Panc1 (cell line): ENCODE measurements at regions not wholly inside any gene's neighbourhood (a gene's known extent, or its start where the extent isn't known, plus 50 kb on each side); places are given as distances from the start of the nearest gene placed in this dataset.

Experiments
- ATAC-seq: fragments of 200-7000 bp; cut with Tn5 transposase; 2 replicates; pipeline ENCODE4 v1.9.1; 2020; ENCODE audit warnings: mild to moderate bottlenecking, moderate library complexity
- BruUV-seq: library from RNA; stranded (reverse); fragments of 400-500 nt; replicated peaks from 2 replicates; lab custom pipeline; 2021; lab: Mats Ljungman, UMichigan
- CTCF ChIA-PET: fragments of 300-600 bp; sonication (Branson Sonifier 250); formaldehyde crosslinking; loops from one replicate; lab custom pipeline; 2022; ENCODE audit warnings: antibody characterized with exemption; lab: Charles Lee
- POLR2A ChIA-PET: fragments of 300-600 bp; sonication (Branson Sonifier 250); formaldehyde crosslinking; loops from one replicate; lab custom pipeline; 2022; ENCODE audit warnings: antibody characterized with exemption; lab: Charles Lee
- DNase-seq: peaks from one replicate; pipeline ENCODE4 v3.0.0-alpha.2; 2010; ENCODE audit warnings: low read depth, low spot score
- H3K27ac ChIP-seq: 2 replicates; pipeline ENCODE4 v1.5.1; 2011; ENCODE audit warnings: mild to moderate bottlenecking, low read length, inconsistent platforms
- H3K27me3 ChIP-seq: fragments of 200-500 bp; sonication (Bioruptor generic); 2 replicates; pipeline ENCODE4 v1.6.0; 2014; ENCODE audit warnings: low read length, inconsistent platforms; ENCODE audit not compliant: control insufficient read depth, insufficient read depth
- H3K36me3 ChIP-seq: fragments of 200-500 bp; sonication (Bioruptor generic); 2 replicates; pipeline ENCODE4 v1.5.1; 2014; ENCODE audit warnings: inconsistent platforms, mild to moderate bottlenecking, low read length, moderate library complexity; ENCODE audit not compliant: control insufficient read depth, insufficient read depth
- H3K4me1 ChIP-seq: 2 replicates; pipeline ENCODE4 v1.5.1; 2011; ENCODE audit warnings: inconsistent platforms, mild to moderate bottlenecking, low read length, moderate library complexity; ENCODE audit not compliant: control insufficient read depth, insufficient read depth
- H3K4me3 ChIP-seq, 2 experiments: 2 replicates each; pipeline ENCODE4 v1.5.1; 2011 to 2012; ENCODE audit warnings: low read depth in 2 of 2, low read length in 2 of 2, mild to moderate bottlenecking in 2 of 2, inconsistent platforms in 1 of 2, moderate library complexity in 1 of 2
- H3K9me3 ChIP-seq: fragments of 200-500 bp; sonication (Bioruptor generic); 2 replicates; pipeline ENCODE4 v1.5.1; 2014; ENCODE audit warnings: low read depth, mild to moderate bottlenecking, inconsistent platforms, low read length, moderate library complexity; ENCODE audit not compliant: control insufficient read depth, insufficient read depth
- POLR2AphosphoS5 ChIP-seq: IDR thresholded peaks from 2 replicates; pipeline ENCODE4 v1.6.1; 2012; ENCODE audit warnings: mild to moderate bottlenecking, low read depth, low read length, moderate library complexity
- SIN3A ChIP-seq: IDR thresholded peaks from 2 replicates; pipeline ENCODE4 v1.6.1; 2012; ENCODE audit warnings: low read depth, mild to moderate bottlenecking, low read length, moderate library complexity, borderline replicate concordance; ENCODE audit not compliant: insufficient read depth
- TCF7L2 ChIP-seq: IDR thresholded peaks from 2 replicates; pipeline ENCODE4 v1.6.1; 2011; ENCODE audit warnings: mild to moderate bottlenecking, low read depth, low read length, inconsistent platforms
- in situ Hi-C: cut with HindIII; loops from 2 replicates; pipeline ENCODE4 v1.10.0; 2016; ENCODE audit warnings: low sequenced_read_pairs, low pct_unique_long_range_greater_than_20kb
- intact Hi-C: fragments of 100-400 bp; cut with micrococcal nuclease; formaldehyde crosslinking; loops from one replicate; pipeline ENCODE4 v1.10.0; 2022; ENCODE audit not compliant: unreplicated experiment
- TF ChIP-seq, protein P1 (sequence below): fragments of 450-650 bp; IDR thresholded peaks from 2 replicates; pipeline ENCODE4 v1.5.1; 2017; ENCODE audit warnings: mild to moderate bottlenecking
- TF ChIP-seq, protein P2 (sequence below), 2 experiments: IDR thresholded peaks; 2 replicates each; pipeline ENCODE4 v1.6.1; 2011 to 2012; ENCODE audit warnings: low read depth in 2 of 2, control low read depth in 1 of 2, low read length in 1 of 2, mild to moderate bottlenecking in 1 of 2, moderate library complexity in 1 of 2; ENCODE audit not compliant: insufficient read depth in 1 of 2

DNA sequence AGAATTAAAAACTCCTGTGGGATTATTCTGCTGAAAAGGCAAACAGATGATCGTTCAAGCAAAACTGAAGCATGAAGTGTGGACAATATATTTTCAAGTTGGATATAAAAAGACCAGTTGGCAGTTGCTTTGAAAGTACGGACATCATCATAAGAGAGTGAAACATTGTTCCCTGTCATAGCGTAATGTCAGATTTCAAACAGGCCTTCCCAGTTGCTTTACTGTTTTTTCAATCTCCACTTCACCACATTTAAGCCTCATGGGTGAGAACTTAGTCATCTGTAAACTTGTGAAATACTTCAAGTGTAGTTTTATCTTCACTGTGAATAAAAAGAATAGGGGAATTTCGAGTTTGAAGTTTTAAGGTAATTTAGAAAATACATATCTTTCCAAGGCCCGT is 435.1 kb upstream of the CNTN3 start:
- Histone ChIP-seq H3K36me3 (no peaks in the 10 kb centered on the region), H3K27ac (no peak overlapping the region), H3K4me3 (no peak overlapping the region), H3K4me1 (no peaks in the 10 kb centered on the region), H3K27me3 (no peaks in the 10 kb centered on the region), H3K9me3 (no peaks in the 10 kb centered on the region)
- TF ChIP-seq, protein P1, sequence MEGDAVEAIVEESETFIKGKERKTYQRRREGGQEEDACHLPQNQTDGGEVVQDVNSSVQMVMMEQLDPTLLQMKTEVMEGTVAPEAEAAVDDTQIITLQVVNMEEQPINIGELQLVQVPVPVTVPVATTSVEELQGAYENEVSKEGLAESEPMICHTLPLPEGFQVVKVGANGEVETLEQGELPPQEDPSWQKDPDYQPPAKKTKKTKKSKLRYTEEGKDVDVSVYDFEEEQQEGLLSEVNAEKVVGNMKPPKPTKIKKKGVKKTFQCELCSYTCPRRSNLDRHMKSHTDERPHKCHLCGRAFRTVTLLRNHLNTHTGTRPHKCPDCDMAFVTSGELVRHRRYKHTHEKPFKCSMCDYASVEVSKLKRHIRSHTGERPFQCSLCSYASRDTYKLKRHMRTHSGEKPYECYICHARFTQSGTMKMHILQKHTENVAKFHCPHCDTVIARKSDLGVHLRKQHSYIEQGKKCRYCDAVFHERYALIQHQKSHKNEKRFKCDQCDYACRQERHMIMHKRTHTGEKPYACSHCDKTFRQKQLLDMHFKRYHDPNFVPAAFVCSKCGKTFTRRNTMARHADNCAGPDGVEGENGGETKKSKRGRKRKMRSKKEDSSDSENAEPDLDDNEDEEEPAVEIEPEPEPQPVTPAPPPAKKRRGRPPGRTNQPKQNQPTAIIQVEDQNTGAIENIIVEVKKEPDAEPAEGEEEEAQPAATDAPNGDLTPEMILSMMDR: no peak
- TF ChIP-seq SIN3A: no peak
- ChIA-PET CTCF (no interaction called here), POLR2A (no interaction called here)
- ATAC-seq (no peak), DNase-seq (no peak)
- BruUV-seq: no TSS peak
- intact Hi-C loops: no loop called here
- in situ Hi-C loops: no loop called here

DNA sequence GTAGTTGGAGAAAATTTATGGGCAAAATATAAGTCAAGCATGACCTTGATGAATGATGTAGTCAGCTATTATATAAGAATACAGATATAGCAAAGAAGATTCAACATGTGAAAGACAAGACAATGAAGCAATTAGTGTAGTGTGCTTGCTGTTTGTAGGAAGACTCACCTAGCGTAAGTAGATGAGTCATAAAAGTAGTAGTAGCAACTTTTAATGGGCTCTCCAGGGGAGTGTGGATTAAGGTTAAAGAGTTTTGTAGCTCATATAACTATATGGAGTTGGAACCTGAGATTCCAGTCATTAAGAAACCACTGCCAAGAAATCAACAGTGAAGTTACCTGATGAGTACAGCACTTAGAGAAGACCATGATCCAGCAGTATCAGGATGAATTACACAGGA is 444.7 kb upstream of the CNTN3 start:
- Histone ChIP-seq H3K4me1 (no peaks in the 10 kb centered on the region), H3K27ac (no peak overlapping the region), H3K9me3 (no peaks in the 10 kb centered on the region), H3K27me3 (no peaks in the 10 kb centered on the region), H3K4me3 (no peak overlapping the region), H3K36me3 (no peaks in the 10 kb centered on the region)
- intact Hi-C loops (no loop called here), in situ Hi-C loops (no loop called here)
- no TSS peak for BruUV-seq
- TF ChIP-seq, protein P1: no peak
- TF ChIP-seq POLR2AphosphoS5 (no peak), SIN3A (no peak), TCF7L2 (no peak)
- TF ChIP-seq, protein P2, sequence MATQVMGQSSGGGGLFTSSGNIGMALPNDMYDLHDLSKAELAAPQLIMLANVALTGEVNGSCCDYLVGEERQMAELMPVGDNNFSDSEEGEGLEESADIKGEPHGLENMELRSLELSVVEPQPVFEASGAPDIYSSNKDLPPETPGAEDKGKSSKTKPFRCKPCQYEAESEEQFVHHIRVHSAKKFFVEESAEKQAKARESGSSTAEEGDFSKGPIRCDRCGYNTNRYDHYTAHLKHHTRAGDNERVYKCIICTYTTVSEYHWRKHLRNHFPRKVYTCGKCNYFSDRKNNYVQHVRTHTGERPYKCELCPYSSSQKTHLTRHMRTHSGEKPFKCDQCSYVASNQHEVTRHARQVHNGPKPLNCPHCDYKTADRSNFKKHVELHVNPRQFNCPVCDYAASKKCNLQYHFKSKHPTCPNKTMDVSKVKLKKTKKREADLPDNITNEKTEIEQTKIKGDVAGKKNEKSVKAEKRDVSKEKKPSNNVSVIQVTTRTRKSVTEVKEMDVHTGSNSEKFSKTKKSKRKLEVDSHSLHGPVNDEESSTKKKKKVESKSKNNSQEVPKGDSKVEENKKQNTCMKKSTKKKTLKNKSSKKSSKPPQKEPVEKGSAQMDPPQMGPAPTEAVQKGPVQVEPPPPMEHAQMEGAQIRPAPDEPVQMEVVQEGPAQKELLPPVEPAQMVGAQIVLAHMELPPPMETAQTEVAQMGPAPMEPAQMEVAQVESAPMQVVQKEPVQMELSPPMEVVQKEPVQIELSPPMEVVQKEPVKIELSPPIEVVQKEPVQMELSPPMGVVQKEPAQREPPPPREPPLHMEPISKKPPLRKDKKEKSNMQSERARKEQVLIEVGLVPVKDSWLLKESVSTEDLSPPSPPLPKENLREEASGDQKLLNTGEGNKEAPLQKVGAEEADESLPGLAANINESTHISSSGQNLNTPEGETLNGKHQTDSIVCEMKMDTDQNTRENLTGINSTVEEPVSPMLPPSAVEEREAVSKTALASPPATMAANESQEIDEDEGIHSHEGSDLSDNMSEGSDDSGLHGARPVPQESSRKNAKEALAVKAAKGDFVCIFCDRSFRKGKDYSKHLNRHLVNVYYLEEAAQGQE (IDR thresholded peaks at IDR 0.05; ENCODE audit: insufficient read depth in 1 of 2, low read depth in 2 of 2, low read length in 1 of 2): no peak
- ATAC-seq: no peak
- ChIA-PET CTCF (no interaction called here), POLR2A (no interaction called here)
- DNase-seq: no peak
